HEK293 (cell line): ENCODE measurements at regions not wholly inside any gene's neighbourhood (a gene's known extent, or its start where the extent isn't known, plus 50 kb on each side); places are given as distances from the start of the nearest gene placed in this dataset.

ENCODE experiments used
- GFI1B ChIP-seq: fragments of 450-650 bp; formaldehyde crosslinking; IDR thresholded peaks from 2 replicates; pipeline ENCODE4 v1.5.1; 2016; ENCODE audit warnings: missing biosample characterization, missing genetic modification characterization
- MYNN ChIP-seq: fragments of 450-650 bp; formaldehyde crosslinking; IDR thresholded peaks from 2 replicates; pipeline ENCODE4 v1.5.1; 2016; ENCODE audit warnings: missing biosample characterization, missing genetic modification characterization, borderline replicate concordance
- ZNF274 ChIP-seq, 2 experiments: fragments of 200-500 bp in 1 of 2; fragments of 450-650 bp in 1 of 2; sonication (Bioruptor generic) in 1 of 2; formaldehyde crosslinking in 1 of 2; IDR thresholded peaks; 2 replicates each; pipeline versions ENCODE4 v1.5.1 to v1.6.1; 2014 to 2016; ENCODE audit warnings: borderline replicate concordance in 1 of 2, inconsistent platforms in 1 of 2, low read length in 1 of 2, missing biosample characterization in 1 of 2, missing genetic modification characterization in 1 of 2
- ZNF311 ChIP-seq: fragments of 450-650 bp; formaldehyde crosslinking; IDR thresholded peaks from 2 replicates; pipeline ENCODE4 v1.5.1; 2017; ENCODE audit warnings: missing biosample characterization, missing genetic modification characterization, borderline replicate concordance
- ZNF335 ChIP-seq: fragments of 450-650 bp; formaldehyde crosslinking; conservative IDR thresholded peaks from 2 replicates; pipeline ENCODE4 v1.5.1; 2016; ENCODE audit warnings: missing biosample characterization, missing genetic modification characterization
- ZNF510 ChIP-seq: fragments of 450-650 bp; formaldehyde crosslinking; IDR thresholded peaks from 2 replicates; pipeline ENCODE4 v1.5.1; 2018; ENCODE audit warnings: mild to moderate bottlenecking, missing genetic modification characterization, missing biosample characterization; ENCODE audit not compliant: insufficient replicate concordance
- ZNF837 ChIP-seq: fragments of 450-650 bp; formaldehyde crosslinking; IDR thresholded peaks from 2 replicates; pipeline ENCODE4 v1.5.1; 2016; ENCODE audit warnings: missing biosample characterization, missing genetic modification characterization
- ZSCAN23 ChIP-seq: fragments of 450-650 bp; formaldehyde crosslinking; IDR thresholded peaks from 2 replicates; pipeline ENCODE4 v1.5.1; 2016; ENCODE audit warnings: missing biosample characterization, missing genetic modification characterization
- TF ChIP-seq, protein P1 (sequence below): fragments of 450-650 bp; formaldehyde crosslinking; IDR thresholded peaks from 2 replicates; pipeline ENCODE4 v1.5.1; 2016; ENCODE audit warnings: missing biosample characterization, missing genetic modification characterization, low read depth
- TF ChIP-seq, protein P2 (sequence below): fragments of 450-650 bp; formaldehyde crosslinking; IDR thresholded peaks from 2 replicates; pipeline ENCODE4 v1.5.1; 2016; ENCODE audit warnings: missing biosample characterization, missing genetic modification characterization
- TF ChIP-seq, protein P3 (sequence below): fragments of 450-650 bp; formaldehyde crosslinking; IDR thresholded peaks from 2 replicates; pipeline ENCODE4 v1.5.1; 2016; ENCODE audit warnings: missing biosample characterization, missing genetic modification characterization

DNA sequence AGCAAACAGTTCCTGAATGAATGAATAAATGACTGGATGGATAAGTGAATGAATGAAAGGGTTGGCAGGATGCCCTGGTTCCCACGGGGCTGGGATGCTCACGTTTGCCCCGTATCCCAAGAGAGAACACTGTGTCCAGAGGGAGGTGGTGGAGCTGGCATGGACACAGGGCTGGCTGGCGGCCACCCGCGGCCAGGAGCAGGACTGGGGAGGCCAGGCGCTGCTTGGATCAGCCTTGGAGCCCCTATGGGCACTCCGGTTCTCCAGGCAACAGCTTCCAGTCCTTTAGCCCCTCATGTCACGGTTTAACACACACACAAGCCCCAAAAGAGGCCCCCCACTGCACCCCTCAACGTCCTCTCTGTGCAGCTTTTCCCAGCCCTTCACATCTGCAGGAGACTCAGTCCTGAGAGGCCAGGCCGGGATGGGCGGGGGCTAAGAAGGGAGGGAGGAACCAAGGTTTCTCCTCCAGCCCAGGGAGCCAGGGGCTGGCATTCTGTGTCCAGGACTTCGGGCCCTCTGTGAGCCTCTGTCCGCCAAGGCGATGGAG lies 86.0 kb upstream of the ALDH1L1 start:
- TF ChIP-seq, protein P1, sequence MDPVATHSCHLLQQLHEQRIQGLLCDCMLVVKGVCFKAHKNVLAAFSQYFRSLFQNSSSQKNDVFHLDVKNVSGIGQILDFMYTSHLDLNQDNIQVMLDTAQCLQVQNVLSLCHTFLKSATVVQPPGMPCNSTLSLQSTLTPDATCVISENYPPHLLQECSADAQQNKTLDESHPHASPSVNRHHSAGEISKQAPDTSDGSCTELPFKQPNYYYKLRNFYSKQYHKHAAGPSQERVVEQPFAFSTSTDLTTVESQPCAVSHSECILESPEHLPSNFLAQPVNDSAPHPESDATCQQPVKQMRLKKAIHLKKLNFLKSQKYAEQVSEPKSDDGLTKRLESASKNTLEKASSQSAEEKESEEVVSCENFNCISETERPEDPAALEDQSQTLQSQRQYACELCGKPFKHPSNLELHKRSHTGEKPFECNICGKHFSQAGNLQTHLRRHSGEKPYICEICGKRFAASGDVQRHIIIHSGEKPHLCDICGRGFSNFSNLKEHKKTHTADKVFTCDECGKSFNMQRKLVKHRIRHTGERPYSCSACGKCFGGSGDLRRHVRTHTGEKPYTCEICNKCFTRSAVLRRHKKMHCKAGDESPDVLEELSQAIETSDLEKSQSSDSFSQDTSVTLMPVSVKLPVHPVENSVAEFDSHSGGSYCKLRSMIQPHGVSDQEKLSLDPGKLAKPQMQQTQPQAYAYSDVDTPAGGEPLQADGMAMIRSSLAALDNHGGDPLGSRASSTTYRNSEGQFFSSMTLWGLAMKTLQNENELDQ: no peak
- TF ChIP-seq ZNF837 (tag by site-specific recombination): no peak
- TF ChIP-seq, protein P2, sequence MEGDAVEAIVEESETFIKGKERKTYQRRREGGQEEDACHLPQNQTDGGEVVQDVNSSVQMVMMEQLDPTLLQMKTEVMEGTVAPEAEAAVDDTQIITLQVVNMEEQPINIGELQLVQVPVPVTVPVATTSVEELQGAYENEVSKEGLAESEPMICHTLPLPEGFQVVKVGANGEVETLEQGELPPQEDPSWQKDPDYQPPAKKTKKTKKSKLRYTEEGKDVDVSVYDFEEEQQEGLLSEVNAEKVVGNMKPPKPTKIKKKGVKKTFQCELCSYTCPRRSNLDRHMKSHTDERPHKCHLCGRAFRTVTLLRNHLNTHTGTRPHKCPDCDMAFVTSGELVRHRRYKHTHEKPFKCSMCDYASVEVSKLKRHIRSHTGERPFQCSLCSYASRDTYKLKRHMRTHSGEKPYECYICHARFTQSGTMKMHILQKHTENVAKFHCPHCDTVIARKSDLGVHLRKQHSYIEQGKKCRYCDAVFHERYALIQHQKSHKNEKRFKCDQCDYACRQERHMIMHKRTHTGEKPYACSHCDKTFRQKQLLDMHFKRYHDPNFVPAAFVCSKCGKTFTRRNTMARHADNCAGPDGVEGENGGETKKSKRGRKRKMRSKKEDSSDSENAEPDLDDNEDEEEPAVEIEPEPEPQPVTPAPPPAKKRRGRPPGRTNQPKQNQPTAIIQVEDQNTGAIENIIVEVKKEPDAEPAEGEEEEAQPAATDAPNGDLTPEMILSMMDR (tag by site-specific recombination): no peak
- TF ChIP-seq ZNF311: no peak
- TF ChIP-seq ZNF335 (tag by site-specific recombination): no peak
- no peak for TF ChIP-seq ZSCAN23 (tag by site-specific recombination)
- TF ChIP-seq, protein P3, sequence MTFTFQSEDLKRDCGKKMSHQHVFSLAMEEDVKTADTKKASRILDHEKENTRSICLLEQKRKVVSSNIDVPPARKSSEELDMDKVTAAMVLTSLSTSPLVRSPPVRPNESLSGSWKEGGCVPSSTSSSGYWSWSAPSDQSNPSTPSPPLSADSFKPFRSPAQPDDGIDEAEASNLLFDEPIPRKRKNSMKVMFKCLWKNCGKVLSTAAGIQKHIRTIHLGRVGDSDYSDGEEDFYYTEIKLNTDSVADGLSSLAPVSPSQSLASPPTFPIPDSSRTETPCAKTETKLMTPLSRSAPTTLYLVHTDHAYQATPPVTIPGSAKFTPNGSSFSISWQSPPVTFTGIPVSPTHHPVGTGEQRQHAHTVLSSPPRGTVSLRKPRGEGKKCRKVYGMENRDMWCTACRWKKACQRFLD: no peak
- TF ChIP-seq GFI1B (tag by site-specific recombination): no peak
- TF ChIP-seq ZNF274 (IDR thresholded peaks at IDR 0.05; ENCODE audit: low read length): no peak
- TF ChIP-seq ZNF274 (tag by site-specific recombination; IDR thresholded peaks at IDR 0.05; ENCODE audit: borderline replicate concordance): no peak
- no peak for TF ChIP-seq ZNF510 (tag by site-specific recombination)
- no peak for TF ChIP-seq MYNN (tag by site-specific recombination)
